GM12878 (cell line): ENCODE measurements at regions not wholly inside any gene's neighbourhood (a gene's known extent, or its start where the extent isn't known, plus 50 kb on each side); places are given as distances from the start of the nearest gene placed in this dataset.

Experiments used
- ATAC-seq: fragments of 200-7000 bp; cut with Tn5 transposase; 3 replicates; pipeline ENCODE4 v1.9.1; 2020; ENCODE audit warnings: mild to moderate bottlenecking, moderate library complexity
- BruUV-seq: library from RNA; stranded (reverse); fragments of 400-500 nt; replicated peaks from 2 replicates; lab custom pipeline; 2021; lab: Mats Ljungman, UMichigan
- CTCF ChIA-PET: fragments of 300-600 bp; sonication (Branson Sonifier 250); formaldehyde crosslinking; extraction: SDS; loops from one replicate; lab custom pipeline; 2021; ENCODE audit warnings: inconsistent platforms; lab: Yijun Ruan, JAX
- POLR2A ChIA-PET: fragments of 350-600 bp; formaldehyde crosslinking; extraction: SDS; loops from one replicate; lab custom pipeline; 2021; ENCODE audit warnings: inconsistent platforms; lab: Charles Lee
- RAD21 ChIA-PET: fragments of 300-600 bp; sonication (Branson Sonifier 250); formaldehyde crosslinking; loops from one replicate; lab custom pipeline; 2023; ENCODE audit warnings: antibody characterized with exemption; ENCODE audit not compliant: unreplicated experiment; lab: Charles Lee
- SMC1A ChIA-PET: fragments of 300-600 bp; sonication (Branson Sonifier 250); formaldehyde crosslinking; loops from one replicate; lab custom pipeline; 2023; ENCODE audit not compliant: unreplicated experiment, uncharacterized antibody; lab: Charles Lee
- DNase-seq: peaks from one replicate; pipeline ENCODE4 v3.0.0-alpha.2; 2011; ENCODE audit warnings: low read depth, low spot score
- FAIRE-seq: peaks from 3 replicates; lab custom pipeline; 2011; peaks lifted over from hg19 to GRCh38; lab: Jason Lieb, UNC
- H2AFZ ChIP-seq: 2 replicates; pipeline ENCODE4 v1.6.0; 2011; ENCODE audit warnings: low read depth, low read length, control low read depth; ENCODE audit not compliant: control insufficient read depth
- H3K27ac ChIP-seq: 2 replicates; pipeline ENCODE4 v1.5.1; 2011; ENCODE audit warnings: control low read depth; ENCODE audit not compliant: control insufficient read depth, insufficient read depth
- H3K27me3 ChIP-seq, 2 experiments: replicated peaks in 1 of 2; 2 replicates each; pipeline versions ENCODE4 v1.6.0 to v1.6.1; 2011; ENCODE audit warnings: low read length in 1 of 2; ENCODE audit not compliant: control insufficient read depth in 2 of 2, insufficient read depth in 2 of 2
- H3K36me3 ChIP-seq, 2 experiments: 2 replicates each; pipeline ENCODE4 v1.5.1; 2011; ENCODE audit warnings: low read length in 1 of 2; ENCODE audit not compliant: control insufficient read depth in 2 of 2, insufficient read depth in 2 of 2
- H3K4me1 ChIP-seq: 2 replicates; pipeline ENCODE4 v1.6.1; 2011; ENCODE audit warnings: mild to moderate bottlenecking, low read length, moderate library complexity, mixed read lengths; ENCODE audit not compliant: control insufficient read depth, insufficient read depth
- H3K4me2 ChIP-seq: 2 replicates; pipeline ENCODE4 v1.6.0; 2011; ENCODE audit warnings: control low read depth; ENCODE audit not compliant: control insufficient read depth, insufficient read depth
- H3K4me3 ChIP-seq: fragments of 200-600 bp; sonication (generic); 2 replicates; pipeline ENCODE4 v1.5.1; 2016
- H3K79me2 ChIP-seq: 2 replicates; pipeline ENCODE4 v1.6.0; 2011; ENCODE audit warnings: low read length; ENCODE audit not compliant: control insufficient read depth, insufficient read depth
- H3K9ac ChIP-seq: 2 replicates; pipeline ENCODE4 v1.8.0; 2011; ENCODE audit warnings: low read length, control low read depth, mixed read lengths; ENCODE audit not compliant: control insufficient read depth, insufficient read depth
- H3K9me3 ChIP-seq: replicated peaks from 3 replicates; pipeline ENCODE4 v1.5.1; 2011; ENCODE audit warnings: mild to moderate bottlenecking, low read length; ENCODE audit not compliant: control insufficient read depth, insufficient read depth
- H4K20me1 ChIP-seq: 2 replicates; pipeline ENCODE4 v1.6.0; 2011; ENCODE audit not compliant: control insufficient read depth, insufficient read depth
- BHLHE40 ChIP-seq, 2 experiments: fragments of 450-650 bp in 1 of 2; IDR thresholded peaks; 2 replicates each; pipeline ENCODE4 v1.6.1; 2011 to 2017; ENCODE audit warnings: low read depth in 2 of 2, borderline replicate concordance in 1 of 2, improper control_type of control experiment in 1 of 2, low read length in 1 of 2, mild to moderate bottlenecking in 1 of 2
- CEBPB ChIP-seq, 2 experiments: fragments of 150-350 bp in 1 of 2; IDR thresholded peaks; 2 replicates each; pipeline ENCODE4 v1.6.1; 2012 to 2014; ENCODE audit warnings: low read depth in 2 of 2, low read length in 2 of 2, borderline replicate concordance in 1 of 2, inconsistent platforms in 1 of 2
- E4F1 ChIP-seq: fragments of 450-650 bp; IDR thresholded peaks from 2 replicates; pipeline ENCODE4 v1.6.1; 2018; ENCODE audit warnings: borderline replicate concordance, mild to moderate bottlenecking; ENCODE audit not compliant: partially characterized antibody
- ESRRA ChIP-seq: IDR thresholded peaks from 2 replicates; pipeline ENCODE4 v1.6.1; 2012; ENCODE audit warnings: mild to moderate bottlenecking, low read length, improper control_type of control experiment
- FOXK2 ChIP-seq: fragments of 450-650 bp; IDR thresholded peaks from 2 replicates; pipeline ENCODE4 v1.6.1; 2017; ENCODE audit warnings: mild to moderate bottlenecking, moderate library complexity
- NBN ChIP-seq: fragments of 450-650 bp; IDR thresholded peaks from 2 replicates; pipeline ENCODE4 v1.6.1; 2016
- STAT1 ChIP-seq: fragments of 450-650 bp; conservative IDR thresholded peaks from 2 replicates; pipeline ENCODE4 v1.6.1; 2014; ENCODE audit warnings: antibody characterized with exemption, mild to moderate bottlenecking
- SUZ12 ChIP-seq: fragments of 200-600 bp; sonication (generic); IDR thresholded peaks from one replicate; pipeline ENCODE4 v1.6.1; 2018; ENCODE audit warnings: antibody characterized with exemption, mild to moderate bottlenecking; ENCODE audit not compliant: unreplicated experiment
- TCF7 ChIP-seq: IDR thresholded peaks from 2 replicates; pipeline ENCODE4 v1.6.1; 2014; ENCODE audit warnings: antibody characterized with exemption, borderline replicate concordance
- ZNF592 ChIP-seq: fragments of 450-650 bp; IDR thresholded peaks from 2 replicates; pipeline ENCODE4 v1.6.1; 2017; ENCODE audit warnings: mild to moderate bottlenecking, moderate library complexity
- WGBS: methylation state at CpG from one replicate; pipeline ENCODE4 v1.1.6; 2016; ENCODE audit warnings: low lambda C conversion rate; ENCODE audit not compliant: insufficient replicate concordance, insufficient coverage; ENCODE audit errors: missing lambda C conversion rate; 5-methylcytosine and 5-hydroxymethylcytosine counted together
- in situ Hi-C: fragments of 300-500 bp; cut with MboI; formaldehyde crosslinking; loops from 9 replicates; pipeline ENCODE4 v1.14.3; 2018; ENCODE audit warnings: mixed read lengths
- intact Hi-C: fragments of 100-400 bp; cut with micrococcal nuclease; formaldehyde crosslinking; loops from one replicate; pipeline ENCODE4 v1.14.2; 2022; ENCODE audit not compliant: unreplicated experiment

GRCh38 chr14:28196878-28197277, 569.7 kb upstream of the FOXG1 start:
- Histone ChIP-seq H3K36me3 (no peaks in the 10 kb centered on the region), H3K27me3 (no peaks in the 10 kb centered on the region), H2AFZ (no peak overlapping the region), H3K9me3 (no peaks in the 10 kb centered on the region), H3K4me3 (no peak overlapping the region), H3K4me1 (no peaks in the 10 kb centered on the region), H3K9ac (no peak overlapping the region), H3K4me2 (no peak overlapping the region), H3K79me2 (no peaks in the 10 kb centered on the region), H3K27ac (no peak overlapping the region), H4K20me1 (no peaks in the 10 kb centered on the region)
- DNase-seq (no peak), FAIRE-seq (no peak), ATAC-seq (no peak)
- ChIA-PET RAD21 (no interaction called here), SMC1A (no interaction called here), CTCF (no interaction called here), POLR2A (interaction anchor here (0.6 kb wide), 1 partner anchor 174 kb away, joined by 5 read pairs; no protein-coding TSS in a partner anchor)
- intact Hi-C loops = no loop called here
- in situ Hi-C loops = no loop called here
- TF ChIP-seq E4F1 (no peak), STAT1 (no peak), FOXK2 (no peak), CEBPB (IDR thresholded peaks at IDR 0.05; ENCODE audit: borderline replicate concordance in 1 of 2, low read depth in 2 of 2, low read length in 2 of 2) (no peak), SUZ12 (no peak), TCF7 (no peak), NBN (no peak), BHLHE40 (IDR thresholded peaks at IDR 0.05; ENCODE audit: borderline replicate concordance in 1 of 2, low read depth in 2 of 2, low read length in 1 of 2) (no peak), ZNF592 (no peak), ESRRA (no peak)
- no TSS peak for BruUV-seq
- 23% methylated on average over 4 of the region's 4 CpGs for WGBS
